ENCODE measurements at regions not wholly inside any gene's neighbourhood (a gene's known extent, or its start where the extent isn't known, plus 50 kb on each side); places are given as distances from the start of the nearest gene placed in this dataset.
"Not testable (repeated sequence)": the region's sequence is repeated elsewhere in the genome, so short reads cannot be mapped to it uniquely, and the experiment has no call there.

- H3K9me3 Mint-ChIP-seq, result peaks cover 0 to 5% of the 10 kb centered on the region in 2 donors
- H3K27me3 Mint-ChIP-seq, result no peaks in the 10 kb centered on the region
- no peak for ATAC-seq
- H3K27ac Mint-ChIP-seq, result no peak overlapping the region
- DNase-seq, result no peak
- H3K4me1 Mint-ChIP-seq, result no peaks in the 10 kb centered on the region
- no peak overlapping the region for H3K4me3 Mint-ChIP-seq
Measured at GRCh38 chr4:170242471-170242870, 152.7 kb upstream of the AADAT start.

GRCh38 chr4:170234800-170235199, 145.0 kb upstream of the AADAT start:
- Mint-ChIP-seq H3K9me3 (no peaks in the 10 kb centered on the region), H3K4me1 (no peaks in the 10 kb centered on the region), H3K27ac (no peak overlapping the region), H3K4me3 (no peak overlapping the region), H3K27me3 (no peaks in the 10 kb centered on the region)
- ATAC-seq, result no peak
- DNase-seq, result no peak

GRCh38 chr4:170231377-170231776, 141.6 kb upstream of the AADAT start:
- no peak overlapping the region for H3K4me3 Mint-ChIP-seq
- H3K27ac Mint-ChIP-seq, result no peak overlapping the region
- H3K4me1 Mint-ChIP-seq, result no peaks in the 10 kb centered on the region
- peaks cover 8% of the 10 kb centered on the region for H3K27me3 Mint-ChIP-seq
- no peak for ATAC-seq
- no peak for DNase-seq
- H3K9me3 Mint-ChIP-seq, result no peaks in the 10 kb centered on the region

- no peak for DNase-seq
- H3K9me3 Mint-ChIP-seq, result no peaks in the 10 kb centered on the region
- no peak overlapping the region for H3K4me3 Mint-ChIP-seq
- no peaks in the 10 kb centered on the region for H3K4me1 Mint-ChIP-seq
- no peak overlapping the region for H3K27ac Mint-ChIP-seq
- ATAC-seq, result no peak
- peaks cover 8% of the 10 kb centered on the region for H3K27me3 Mint-ChIP-seq
Measured at GRCh38 chr4:170230242-170230641, 140.5 kb upstream of the AADAT start.

GRCh38 chr4:170229006-170229405, 139.2 kb upstream of the AADAT start:
- no peak overlapping the region for H3K27ac Mint-ChIP-seq
- no peaks in the 10 kb centered on the region for H3K4me1 Mint-ChIP-seq
- peaks cover 8% of the 10 kb centered on the region for H3K27me3 Mint-ChIP-seq
- no peak for DNase-seq
- no peak overlapping the region for H3K4me3 Mint-ChIP-seq
- no peaks in the 10 kb centered on the region for H3K9me3 Mint-ChIP-seq
- ATAC-seq, result no peak

GRCh38 chr4:170227928-170228327, 138.2 kb upstream of the AADAT start:
- Mint-ChIP-seq H3K27ac (no peak overlapping the region), H3K9me3 (peaks cover 0 to 4% of the 10 kb centered on the region in 2 donors), H3K27me3 (peaks cover 8% of the 10 kb centered on the region), H3K4me1 (no peaks in the 10 kb centered on the region), H3K4me3 (no peak overlapping the region)
- DNase-seq (no peak), ATAC-seq (no peak)

- Mint-ChIP-seq H3K9me3 (peaks cover 0 to 9% of the 10 kb centered on the region in 2 donors), H3K27ac (no peak overlapping the region), H3K4me1 (no peaks in the 10 kb centered on the region), H3K27me3 (peaks cover 8% of the 10 kb centered on the region), H3K4me3 (no peak overlapping the region)
- ATAC-seq, result no peak
- DNase-seq, result no peak
Measured at GRCh38 chr4:170226288-170226687, 136.5 kb upstream of the AADAT start.

DNA sequence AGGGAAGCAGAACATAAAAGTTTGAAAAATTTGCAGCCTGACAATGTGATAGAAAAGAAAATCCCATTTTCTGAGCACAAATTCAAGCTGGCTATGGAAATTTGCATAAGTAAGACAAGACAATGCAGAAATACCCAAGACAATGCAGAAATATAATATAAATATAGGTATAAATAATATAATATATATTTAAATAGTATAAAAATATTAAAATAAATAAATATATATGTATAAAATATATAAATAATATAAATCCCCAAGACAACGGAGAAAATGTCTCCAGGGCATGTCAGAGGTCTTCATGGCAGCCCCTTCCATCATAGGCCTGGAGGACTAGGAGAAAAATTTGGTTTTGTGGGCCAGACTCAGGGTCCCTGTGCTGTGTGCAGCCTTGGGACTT, 125.0 kb upstream of the AADAT start:
- Mint-ChIP-seq H3K9me3 (peaks cover 32 to 54% of the 10 kb centered on the region in 2 donors), H3K27me3 (no peaks in the 10 kb centered on the region), H3K4me3 (no peak overlapping the region), H3K4me1 (no peaks in the 10 kb centered on the region), H3K27ac (no peak overlapping the region)
- ATAC-seq, result no peak
- no peak for DNase-seq

DNA sequence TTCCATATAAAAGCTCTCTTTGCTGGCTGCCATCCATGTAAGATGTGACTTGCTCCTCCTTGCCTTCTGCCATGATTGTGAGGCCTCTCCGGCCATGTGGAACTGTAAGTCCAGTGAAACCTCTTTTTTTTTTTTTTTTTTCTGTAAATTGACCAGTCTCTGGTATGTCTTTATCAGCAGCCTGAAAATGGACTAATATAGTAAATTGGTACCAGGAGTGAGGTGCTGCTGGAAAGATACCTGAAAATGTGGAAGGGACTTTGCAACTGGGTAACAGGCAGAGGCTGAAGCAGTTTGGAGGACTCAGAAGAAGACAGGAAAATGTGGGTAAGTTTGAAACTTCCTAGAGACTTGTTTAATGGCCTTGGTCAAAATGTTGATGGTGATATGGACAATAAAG, 124.3 kb upstream of the AADAT start:
- Mint-ChIP-seq H3K4me1 (no peaks in the 10 kb centered on the region), H3K27ac (no peak overlapping the region), H3K4me3 (no peak overlapping the region), H3K27me3 (no peaks in the 10 kb centered on the region), H3K9me3 (peaks cover 33 to 55% of the 10 kb centered on the region in 2 donors)
- ATAC-seq (no peak), DNase-seq (no peak)

DNA sequence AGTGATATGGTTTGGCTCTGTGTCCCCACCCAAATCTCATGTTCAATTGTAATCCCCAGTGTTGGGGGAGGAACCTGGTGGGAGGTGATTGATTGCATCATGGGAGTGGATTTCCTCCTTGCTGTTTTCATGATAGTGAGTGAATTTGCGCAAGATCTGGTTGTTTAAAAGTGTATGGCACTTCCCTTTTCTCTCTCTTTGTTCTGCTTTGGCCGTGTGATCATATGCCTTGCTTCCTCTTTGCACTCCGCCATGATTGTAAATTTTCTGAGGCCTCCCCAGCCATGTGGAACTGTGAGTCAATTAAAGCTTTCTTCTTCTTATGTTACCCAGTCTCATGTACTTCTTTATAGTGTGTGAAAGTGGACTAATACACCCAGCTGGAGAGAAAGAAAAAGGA, 113.0 kb upstream of the AADAT start:
- Mint-ChIP-seq H3K27me3 (no peaks in the 10 kb centered on the region), H3K4me1 (no peaks in the 10 kb centered on the region), H3K27ac (no peak overlapping the region), H3K4me3 (no peak overlapping the region), H3K9me3 (peaks cover 13 to 28% of the 10 kb centered on the region in 2 donors)
- DNase-seq (no peak), ATAC-seq (no peak)

DNA sequence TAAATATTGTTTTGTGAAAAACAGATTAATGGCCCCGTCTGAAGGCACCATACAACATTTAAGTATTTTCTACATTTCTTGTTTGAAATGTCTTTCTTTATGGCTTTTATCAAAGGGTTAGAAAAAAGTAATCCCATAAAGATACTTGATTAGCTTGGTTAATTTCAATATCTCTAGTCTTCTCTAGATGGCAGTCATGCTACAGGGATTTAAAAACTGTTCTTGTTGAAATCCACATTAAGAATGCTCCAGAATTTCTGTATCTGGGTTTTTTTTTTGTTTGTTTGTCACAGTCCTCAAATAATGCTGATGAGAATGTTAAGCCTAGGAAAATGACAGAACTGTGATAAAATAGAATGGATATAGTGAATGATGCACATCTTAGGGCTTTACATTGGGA, 109.0 kb upstream of the AADAT start:
- no peak for DNase-seq
- ATAC-seq, result no peak

DNA sequence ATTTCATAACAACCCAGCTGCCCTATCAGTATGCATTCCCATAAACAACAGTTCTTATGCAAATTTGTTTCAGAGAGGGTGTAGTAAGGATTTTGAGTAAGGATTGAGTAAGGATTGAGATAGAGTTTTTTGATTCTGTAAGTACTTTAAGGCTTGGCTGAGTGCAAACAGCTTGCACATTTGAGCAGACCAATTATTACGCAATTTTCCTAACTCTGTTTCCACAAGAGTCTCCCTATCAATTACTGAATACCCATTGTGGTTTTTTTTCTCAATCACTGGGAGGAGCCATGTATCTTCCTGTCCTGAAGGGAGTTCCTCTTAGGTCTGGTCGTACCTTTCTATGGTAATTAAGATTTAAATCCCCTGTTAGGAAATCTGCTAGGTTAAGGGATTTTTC, 105.0 kb upstream of the AADAT start:
- H3K27ac Mint-ChIP-seq, H3K4me1 Mint-ChIP-seq, H3K4me3 Mint-ChIP-seq, H3K27me3 Mint-ChIP-seq, DNase-seq, ATAC-seq, H3K9me3 Mint-ChIP-seq: not testable (repeated sequence)

More for the DNA sequence above, 109.0 kb upstream of the AADAT start:
- Mint-ChIP-seq H3K27ac (no peak overlapping the region), H3K4me1 (no peaks in the 10 kb centered on the region), H3K27me3 (no peaks in the 10 kb centered on the region), H3K4me3 (no peak overlapping the region), H3K9me3 (peaks cover 13 to 18% of the 10 kb centered on the region in 2 donors)

DNA sequence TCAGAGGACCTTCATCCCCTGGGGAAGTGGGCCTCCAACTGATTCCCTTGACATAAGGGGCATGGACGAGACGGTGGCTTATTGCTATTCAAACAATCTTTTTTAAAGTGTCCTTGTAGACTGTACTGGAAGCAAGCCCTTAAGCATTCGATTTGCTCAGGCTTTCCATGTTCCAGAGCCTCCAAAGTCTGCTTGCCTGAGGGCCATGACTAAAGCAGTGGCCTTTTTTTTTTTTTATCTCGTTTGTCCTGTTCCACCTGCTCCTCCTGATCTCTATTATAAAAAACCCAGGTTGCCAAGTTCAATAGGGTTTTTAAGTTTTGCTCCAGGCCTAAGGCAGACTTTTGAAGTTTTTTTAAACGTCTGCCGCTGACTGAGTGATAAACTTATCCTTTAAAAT, 103.7 kb upstream of the AADAT start:
- no peak for ATAC-seq
- Mint-ChIP-seq H3K27ac (no peak overlapping the region), H3K9me3 (peaks cover 4 to 6% of the 10 kb centered on the region in 2 donors), H3K4me1 (no peaks in the 10 kb centered on the region), H3K27me3 (peaks cover 7% of the 10 kb centered on the region), H3K4me3 (no peak overlapping the region)
- no peak for DNase-seq

DNA sequence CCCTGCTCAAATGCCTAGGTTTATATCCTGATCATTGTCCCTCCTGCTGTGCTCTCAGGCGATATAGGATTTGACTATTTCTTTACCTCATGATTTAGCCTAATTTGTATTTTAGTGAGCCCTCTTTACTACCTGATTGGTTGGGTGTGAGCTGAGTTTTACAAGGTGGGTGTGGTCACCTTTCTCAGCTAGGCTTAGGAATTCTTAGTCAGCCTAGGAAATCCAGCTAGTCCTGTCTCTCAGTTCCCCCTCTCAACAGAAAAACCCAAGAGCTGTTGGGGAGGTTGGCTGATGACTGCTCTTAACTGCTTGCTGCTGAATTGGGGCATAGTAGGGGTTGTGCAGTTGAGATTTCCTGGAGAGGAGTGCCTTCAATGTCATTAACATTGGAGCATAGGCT, 100.5 kb upstream of the AADAT start:
- DNase-seq, result no peak
- no peak for ATAC-seq
- H3K27ac Mint-ChIP-seq, result no peak overlapping the region
- no peaks in the 10 kb centered on the region for H3K4me1 Mint-ChIP-seq
- no peak overlapping the region for H3K4me3 Mint-ChIP-seq
- H3K27me3 Mint-ChIP-seq, result peaks cover 16% of the 10 kb centered on the region
- peaks cover 0 to 8% of the 10 kb centered on the region in 2 donors for H3K9me3 Mint-ChIP-seq

DNA sequence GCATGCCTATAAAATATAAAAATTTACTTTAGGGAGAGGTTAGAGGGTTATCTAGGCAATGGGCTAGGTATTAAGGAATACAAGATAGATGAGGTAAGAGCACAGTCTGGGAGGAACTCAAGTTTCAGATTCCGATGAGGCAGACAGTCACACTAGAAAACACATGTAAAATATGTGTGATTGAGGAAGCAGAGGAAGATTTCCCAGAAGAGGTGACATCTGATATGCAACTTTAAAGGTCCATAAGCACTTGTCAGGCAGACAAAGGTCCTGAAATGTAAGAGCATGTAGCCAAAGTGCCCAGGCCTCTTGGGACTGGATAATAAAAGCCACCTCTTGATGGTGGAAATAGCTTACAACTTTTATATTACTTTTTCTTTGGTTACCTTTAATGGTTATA, 81.1 kb upstream of the AADAT start:
- ATAC-seq (no peak), DNase-seq (no peak)
- Mint-ChIP-seq H3K9me3 (peaks cover 0 to 1% of the 10 kb centered on the region in 2 donors), H3K27me3 (no peaks in the 10 kb centered on the region), H3K4me1 (no peaks in the 10 kb centered on the region), H3K4me3 (no peak overlapping the region), H3K27ac (no peak overlapping the region)

DNA sequence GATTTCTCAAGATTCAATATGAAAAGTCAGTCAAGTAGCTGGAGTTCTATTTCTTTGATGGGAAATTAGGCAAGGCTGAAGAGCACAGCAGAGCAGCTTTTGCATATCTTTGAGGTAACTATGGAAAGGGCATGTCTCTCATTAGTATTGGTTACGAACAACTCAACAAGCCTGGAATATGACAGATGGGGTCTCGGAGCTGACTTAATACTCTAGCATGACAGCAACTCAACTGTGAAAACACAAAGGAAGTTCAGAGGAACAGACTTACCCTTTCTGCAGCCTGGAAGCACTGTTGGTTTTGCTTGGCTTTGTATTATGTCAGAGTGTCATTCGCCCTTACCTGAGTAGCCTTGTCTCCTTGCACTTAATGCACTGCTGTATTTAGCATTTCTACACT, 79.9 kb upstream of the AADAT start:
- no peak for ATAC-seq
- DNase-seq, result no peak
- Mint-ChIP-seq H3K9me3 (no peaks in the 10 kb centered on the region), H3K27me3 (no peaks in the 10 kb centered on the region), H3K4me3 (no peak overlapping the region), H3K27ac (no peak overlapping the region), H3K4me1 (no peaks in the 10 kb centered on the region)

DNA sequence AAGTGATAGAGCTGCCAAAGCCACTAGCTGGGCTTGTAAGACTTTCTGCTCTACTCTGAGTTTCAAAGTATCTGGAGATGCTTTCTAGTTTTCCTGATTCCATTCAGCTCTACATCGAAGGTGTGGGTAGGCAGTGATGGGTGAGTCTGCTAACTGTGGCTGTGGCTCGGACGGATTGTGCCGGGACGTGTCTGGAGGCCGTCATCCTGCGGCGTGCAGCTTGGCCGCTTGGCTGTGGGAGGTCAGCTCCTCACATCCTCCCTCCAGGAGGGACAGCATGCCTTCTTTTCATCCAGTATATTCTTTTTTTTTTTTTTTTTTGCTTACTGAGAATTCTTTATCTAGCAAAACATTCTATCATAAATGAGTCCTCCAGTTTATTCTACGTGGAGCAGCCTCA, 77.9 kb upstream of the AADAT start:
- Mint-ChIP-seq H3K9me3 (no peaks in the 10 kb centered on the region), H3K4me1 (no peaks in the 10 kb centered on the region)
- ATAC-seq, result no peak

More for the DNA sequence above, 77.9 kb upstream of the AADAT start:
- no peak for DNase-seq
- no peaks in the 10 kb centered on the region for H3K27me3 Mint-ChIP-seq
- H3K27ac Mint-ChIP-seq, result no peak overlapping the region
- H3K4me3 Mint-ChIP-seq, result no peak overlapping the region

All from stimulated activated naive CD8-positive, alpha-beta T cell treated with anti-CD3 and anti-CD28 coated beads, Interleukin-15, amount 100 ng/mL, for 72 hours (primary cell).